Panc1 (cell line): ENCODE measurements at regions not wholly inside any gene's neighbourhood (a gene's known extent, or its start where the extent isn't known, plus 50 kb on each side); places are given as distances from the start of the nearest gene placed in this dataset.

Experiments used
- ATAC-seq: fragments of 200-7000 bp; cut with Tn5 transposase; 2 replicates; pipeline ENCODE4 v1.9.1; 2020; ENCODE audit warnings: mild to moderate bottlenecking, moderate library complexity
- BruUV-seq: library from RNA; stranded (reverse); fragments of 400-500 nt; replicated peaks from 2 replicates; lab custom pipeline; 2021; lab: Mats Ljungman, UMichigan
- CTCF ChIA-PET: fragments of 300-600 bp; sonication (Branson Sonifier 250); formaldehyde crosslinking; loops from one replicate; lab custom pipeline; 2022; ENCODE audit warnings: antibody characterized with exemption; lab: Charles Lee
- POLR2A ChIA-PET: fragments of 300-600 bp; sonication (Branson Sonifier 250); formaldehyde crosslinking; loops from one replicate; lab custom pipeline; 2022; ENCODE audit warnings: antibody characterized with exemption; lab: Charles Lee
- DNase-seq: peaks from one replicate; pipeline ENCODE4 v3.0.0-alpha.2; 2010; ENCODE audit warnings: low read depth, low spot score
- H3K27ac ChIP-seq: 2 replicates; pipeline ENCODE4 v1.5.1; 2011; ENCODE audit warnings: mild to moderate bottlenecking, low read length, inconsistent platforms
- H3K27me3 ChIP-seq: fragments of 200-500 bp; sonication (Bioruptor generic); 2 replicates; pipeline ENCODE4 v1.6.0; 2014; ENCODE audit warnings: low read length, inconsistent platforms; ENCODE audit not compliant: control insufficient read depth, insufficient read depth
- H3K36me3 ChIP-seq: fragments of 200-500 bp; sonication (Bioruptor generic); 2 replicates; pipeline ENCODE4 v1.5.1; 2014; ENCODE audit warnings: inconsistent platforms, mild to moderate bottlenecking, low read length, moderate library complexity; ENCODE audit not compliant: control insufficient read depth, insufficient read depth
- H3K4me1 ChIP-seq: 2 replicates; pipeline ENCODE4 v1.5.1; 2011; ENCODE audit warnings: inconsistent platforms, mild to moderate bottlenecking, low read length, moderate library complexity; ENCODE audit not compliant: control insufficient read depth, insufficient read depth
- H3K4me3 ChIP-seq, 2 experiments: 2 replicates each; pipeline ENCODE4 v1.5.1; 2011 to 2012; ENCODE audit warnings: low read depth in 2 of 2, low read length in 2 of 2, mild to moderate bottlenecking in 2 of 2, inconsistent platforms in 1 of 2, moderate library complexity in 1 of 2
- H3K9me3 ChIP-seq: fragments of 200-500 bp; sonication (Bioruptor generic); 2 replicates; pipeline ENCODE4 v1.5.1; 2014; ENCODE audit warnings: low read depth, mild to moderate bottlenecking, inconsistent platforms, low read length, moderate library complexity; ENCODE audit not compliant: control insufficient read depth, insufficient read depth
- CTCF ChIP-seq: fragments of 450-650 bp; IDR thresholded peaks from 2 replicates; pipeline ENCODE4 v1.5.1; 2017; ENCODE audit warnings: mild to moderate bottlenecking
- POLR2AphosphoS5 ChIP-seq: IDR thresholded peaks from 2 replicates; pipeline ENCODE4 v1.6.1; 2012; ENCODE audit warnings: mild to moderate bottlenecking, low read depth, low read length, moderate library complexity
- REST ChIP-seq, 2 experiments: IDR thresholded peaks; 2 replicates each; pipeline ENCODE4 v1.6.1; 2011 to 2012; ENCODE audit warnings: low read depth in 2 of 2, control low read depth in 1 of 2, low read length in 1 of 2, mild to moderate bottlenecking in 1 of 2, moderate library complexity in 1 of 2; ENCODE audit not compliant: insufficient read depth in 1 of 2
- SIN3A ChIP-seq: IDR thresholded peaks from 2 replicates; pipeline ENCODE4 v1.6.1; 2012; ENCODE audit warnings: low read depth, mild to moderate bottlenecking, low read length, moderate library complexity, borderline replicate concordance; ENCODE audit not compliant: insufficient read depth
- TCF7L2 ChIP-seq: IDR thresholded peaks from 2 replicates; pipeline ENCODE4 v1.6.1; 2011; ENCODE audit warnings: mild to moderate bottlenecking, low read depth, low read length, inconsistent platforms
- in situ Hi-C: cut with HindIII; loops from 2 replicates; pipeline ENCODE4 v1.10.0; 2016; ENCODE audit warnings: low sequenced_read_pairs, low pct_unique_long_range_greater_than_20kb
- intact Hi-C: fragments of 100-400 bp; cut with micrococcal nuclease; formaldehyde crosslinking; loops from one replicate; pipeline ENCODE4 v1.10.0; 2022; ENCODE audit not compliant: unreplicated experiment

- no peak overlapping the region for H3K4me3 ChIP-seq
- ATAC-seq, result no peak
- no peaks in the 10 kb centered on the region for H3K4me1 ChIP-seq
- ChIA-PET CTCF (no interaction called here), POLR2A (no interaction called here)
- intact Hi-C loops (no loop called here), in situ Hi-C loops (no loop called here)
- H3K36me3 ChIP-seq, result no peaks in the 10 kb centered on the region
- no peak for DNase-seq
- BruUV-seq, result no TSS peak
- TF ChIP-seq REST (IDR thresholded peaks at IDR 0.05; ENCODE audit: insufficient read depth in 1 of 2, low read depth in 2 of 2, low read length in 1 of 2) (no peak), TCF7L2 (no peak), CTCF (no peak), POLR2AphosphoS5 (no peak), SIN3A (no peak)
- no peak overlapping the region for H3K27ac ChIP-seq
- no peaks in the 10 kb centered on the region for H3K27me3 ChIP-seq
- no peaks in the 10 kb centered on the region for H3K9me3 ChIP-seq
Measured at GRCh38 chr4:108261026-108261425, 92.3 kb upstream of the LEF1 start.

- in situ Hi-C loops, result no loop called here
- TF ChIP-seq POLR2AphosphoS5, result no peak
- no peak for TF ChIP-seq REST (IDR thresholded peaks at IDR 0.05; ENCODE audit: insufficient read depth in 1 of 2, low read depth in 2 of 2, low read length in 1 of 2)
- TF ChIP-seq TCF7L2, result no peak
Measured at GRCh38 chr4:108256538-108256937, 87.8 kb upstream of the LEF1 start.

More at GRCh38 chr4:108256538-108256937, 87.8 kb upstream of the LEF1 start:
- ChIA-PET CTCF (no interaction called here), POLR2A (no interaction called here)
- ATAC-seq (no peak), DNase-seq (no peak)
- no TSS peak for BruUV-seq
- intact Hi-C loops, result no loop called here
- no peak overlapping the region for H3K4me3 ChIP-seq
- H3K9me3 ChIP-seq, result no peaks in the 10 kb centered on the region
- no peaks in the 10 kb centered on the region for H3K4me1 ChIP-seq
- no peaks in the 10 kb centered on the region for H3K36me3 ChIP-seq
- H3K27ac ChIP-seq, result no peak overlapping the region
- no peaks in the 10 kb centered on the region for H3K27me3 ChIP-seq
